K562 (cell line): ENCODE measurements at regions not wholly inside any gene's neighbourhood (a gene's known extent, or its start where the extent isn't known, plus 50 kb on each side); places are given as distances from the start of the nearest gene placed in this dataset.

Experiments
- ATAC-seq: fragments of 200-7000 bp; cut with Tn5 transposase; 3 replicates; pipeline ENCODE4 v1.9.1; 2020; ENCODE audit warnings: moderate library complexity
- BruUV-seq: library from RNA; stranded (reverse); fragments of 400-500 nt; replicated peaks from 2 replicates; lab custom pipeline; 2021; lab: Mats Ljungman, UMichigan
- CTCF ChIA-PET: fragments of 300-600 bp; formaldehyde crosslinking; extraction: SDS; loops from one replicate; lab custom pipeline; 2021; ENCODE audit warnings: low intra/inter-chr PET ratio; lab: Yijun Ruan, JAX
- POLR2A ChIA-PET: fragments of 300-600, 350-650 bp; sonication (Branson Sonifier 250); formaldehyde crosslinking; extraction: SDS; loops from one replicate; lab custom pipeline; 2021; ENCODE audit warnings: antibody characterized with exemption, inconsistent platforms; lab: Yijun Ruan, JAX
- DNase-seq, 4 experiments: peaks; one replicate each; pipeline versions ENCODE4 v3.0.0 to v3.0.0-alpha.2; 2011 to 2018; ENCODE audit warnings: low spot score in 3 of 4, mixed read lengths in 3 of 4; ENCODE audit errors: extremely low read depth in 1 of 4
- FAIRE-seq: peaks from 2 replicates; lab custom pipeline; 2011; peaks lifted over from hg19 to GRCh38; lab: Jason Lieb, UNC
- H2AFZ ChIP-seq: 2 replicates; pipeline ENCODE4 v1.6.0; 2011; ENCODE audit warnings: low read depth, low read length, control low read depth, inconsistent platforms
- H3K27ac ChIP-seq: fragments of 200-600 bp; 3 replicates; pipeline ENCODE4 v1.8.0; 2011; ENCODE audit warnings: low read depth, mild to moderate bottlenecking, control low read depth, inconsistent platforms, low read length, moderate library complexity, mixed read lengths; ENCODE audit errors: extremely low read depth
- H3K27me3 ChIP-seq, 2 experiments: fragments of 300-600 bp in 1 of 2; 2 replicates in 1 of 2; 3 replicates in 1 of 2; pipeline versions ENCODE4 v1.6.0 to v1.8.0; 2011; ENCODE audit warnings: inconsistent platforms in 2 of 2, low read length in 2 of 2, mild to moderate bottlenecking in 1 of 2, mixed read lengths in 1 of 2, moderate library complexity in 1 of 2; ENCODE audit not compliant: control insufficient read depth in 2 of 2, insufficient read depth in 2 of 2
- H3K36me3 ChIP-seq: fragments of 300-600 bp; 3 replicates; pipeline ENCODE4 v1.8.0; 2011; ENCODE audit warnings: mild to moderate bottlenecking, low read length, inconsistent platforms; ENCODE audit not compliant: control insufficient read depth, insufficient read depth
- H3K4me1 ChIP-seq, 2 experiments: fragments of 200-600 bp in 1 of 2; replicated peaks in 1 of 2; 2 replicates in 1 of 2; 3 replicates in 1 of 2; pipeline versions ENCODE4 v1.5.1 to v1.8.0; 2011; ENCODE audit warnings: inconsistent platforms in 2 of 2, low read length in 2 of 2, mild to moderate bottlenecking in 1 of 2, mixed read lengths in 1 of 2, moderate library complexity in 1 of 2; ENCODE audit not compliant: control insufficient read depth in 2 of 2, insufficient read depth in 2 of 2
- H3K4me2 ChIP-seq: 2 replicates; pipeline ENCODE4 v1.6.1; 2011; ENCODE audit warnings: low read length, control low read depth, inconsistent platforms, mixed read lengths; ENCODE audit not compliant: insufficient read depth
- H3K4me3 ChIP-seq: fragments of 200-600 bp; sonication (generic), shearing (Covaris generic); 2 replicates; pipeline ENCODE4 v1.5.1; 2016; ENCODE audit warnings: control low read depth, inconsistent platforms
- H3K79me2 ChIP-seq: fragments of 200-600 bp; 3 replicates; pipeline ENCODE4 v1.8.0; 2011; ENCODE audit warnings: low read length, inconsistent platforms; ENCODE audit not compliant: control insufficient read depth, insufficient read depth
- H3K9ac ChIP-seq, 2 experiments: 2 replicates each; pipeline versions ENCODE4 v1.6.0 to v1.6.1; 2011; ENCODE audit warnings: low read depth in 2 of 2, low read length in 2 of 2, control low read depth in 1 of 2, inconsistent platforms in 1 of 2, mild to moderate bottlenecking in 1 of 2, mixed read lengths in 1 of 2; ENCODE audit not compliant: insufficient read depth in 1 of 2
- H3K9me1 ChIP-seq: one replicate; pipeline ENCODE4 v1.6.0; 2011; ENCODE audit warnings: inconsistent platforms, mild to moderate bottlenecking, low read length, moderate library complexity; ENCODE audit not compliant: control insufficient read depth, insufficient read depth
- H3K9me3 ChIP-seq: replicated peaks from 2 replicates; pipeline ENCODE4 v1.5.1; 2011; ENCODE audit warnings: low read depth, low read length, inconsistent platforms; ENCODE audit not compliant: control insufficient read depth, insufficient read depth
- H4K20me1 ChIP-seq: replicated peaks from 2 replicates; pipeline ENCODE4 v1.6.1; 2011; ENCODE audit warnings: low read length, inconsistent platforms, mixed read lengths; ENCODE audit not compliant: control insufficient read depth, insufficient read depth
- CTCF ChIP-seq, 3 experiments: IDR thresholded peaks in 2 of 3; conservative IDR thresholded peaks in 1 of 3; 2 replicates each; pipeline ENCODE4 v1.5.1; 2011 to 2012; ENCODE audit warnings: low read length in 3 of 3, mild to moderate bottlenecking in 3 of 3, control low read depth in 2 of 3, improper control_type of control experiment in 1 of 3, inconsistent platforms in 1 of 3, low read depth in 1 of 3, mixed read lengths in 1 of 3, moderate library complexity in 1 of 3; ENCODE audit not compliant: insufficient read depth in 2 of 3
- EHMT2 ChIP-seq: fragments of 450-650 bp; IDR thresholded peaks from 2 replicates; pipeline ENCODE4 v1.6.1; 2018; ENCODE audit warnings: antibody characterized with exemption
- KDM5B ChIP-seq: fragments of 200-600 bp; sonication (generic); IDR thresholded peaks from 2 replicates; pipeline ENCODE4 v1.6.1; 2012; ENCODE audit warnings: low read depth, mild to moderate bottlenecking, moderate library complexity, low read length, control low read depth, inconsistent platforms; ENCODE audit not compliant: insufficient replicate concordance
- MTA1 ChIP-seq: fragments of 450-650 bp; IDR thresholded peaks from 2 replicates; pipeline ENCODE4 v1.6.1; 2017; ENCODE audit warnings: borderline replicate concordance
- MYBL2 ChIP-seq, 2 experiments: fragments of 450-650 bp in 1 of 2; sonication (generic) in 1 of 2; formaldehyde crosslinking in 1 of 2; IDR thresholded peaks; 2 replicates each; pipeline versions ENCODE4 v1.6.1 to v1.8.1; 2017 to 2022; ENCODE audit warnings: borderline replicate concordance in 1 of 2, inconsistent platforms in 1 of 2, low read depth in 1 of 2, mild to moderate bottlenecking in 1 of 2, missing genetic modification reagents in 1 of 2, moderate library complexity in 1 of 2
- MYNN ChIP-seq, 2 experiments: sonication (generic); formaldehyde crosslinking in 1 of 2; IDR thresholded peaks; 2 replicates each; pipeline versions ENCODE4 v1.5.0 to v1.6.1; 2016 to 2020; ENCODE audit warnings: antibody characterized with exemption in 1 of 2, missing genetic modification reagents in 1 of 2
- NBN ChIP-seq: fragments of 450-650 bp; IDR thresholded peaks from 2 replicates; pipeline ENCODE4 v1.6.1; 2016; ENCODE audit warnings: low read depth, mild to moderate bottlenecking
- NCOA6 ChIP-seq: fragments of 450-650 bp; IDR thresholded peaks from 2 replicates; pipeline ENCODE4 v1.6.1; 2017; ENCODE audit warnings: mild to moderate bottlenecking
- NR4A1 ChIP-seq, 2 experiments: fragments of 250-450 bp in 1 of 2; fragments of 450-650 bp in 1 of 2; sonication (Bioruptor Pico) in 1 of 2; IDR thresholded peaks; 2 replicates each; pipeline versions ENCODE4 v1.4.0 to v1.6.1; 2016 to 2020; ENCODE audit warnings: mild to moderate bottlenecking in 2 of 2, missing compliant biosample characterization in 1 of 2, missing genetic modification characterization in 1 of 2, moderate library complexity in 1 of 2
- NUFIP1 ChIP-seq: fragments of 450-650 bp; IDR thresholded peaks from 2 replicates; pipeline ENCODE4 v1.6.1; 2018; ENCODE audit not compliant: partially characterized antibody
- POLR3A ChIP-seq: IDR thresholded peaks from 2 replicates; pipeline ENCODE4 v1.6.1; 2011; ENCODE audit warnings: borderline replicate concordance, mild to moderate bottlenecking, moderate library complexity; ENCODE audit not compliant: insufficient read length, insufficient read depth; ENCODE audit errors: extremely low read depth
- SIN3B ChIP-seq: fragments of 450-650 bp; IDR thresholded peaks from 2 replicates; pipeline ENCODE4 v1.6.1; 2017; ENCODE audit warnings: low read depth, mild to moderate bottlenecking, moderate library complexity
- ZNF609 ChIP-seq: sonication (generic); formaldehyde crosslinking; IDR thresholded peaks from 2 replicates; pipeline ENCODE4 v1.8.1; 2023; ENCODE audit warnings: missing genetic modification reagents, mild to moderate bottlenecking, borderline replicate concordance
- in situ Hi-C: fragments of 300-500 bp; cut with MboI; formaldehyde crosslinking; loops from 4 replicates; pipeline ENCODE4 v1.15.0; 2018; ENCODE audit warnings: inconsistent platforms, mixed read lengths
- intact Hi-C: fragments of 100-400 bp; cut with micrococcal nuclease; formaldehyde crosslinking; loops from 2 replicates; pipeline ENCODE4 v1.14.2; 2022

- no peak for TF ChIP-seq ZNF609 (CRISPR knock-in tag)
- no peak for TF ChIP-seq KDM5B
- TF ChIP-seq CTCF (IDR thresholded peaks at IDR 0.05 in 2 of 3, conservative IDR thresholded peaks at IDR 0.05 in 1 of 3; ENCODE audit: insufficient read depth in 2 of 3, low read depth in 1 of 3, low read length in 3 of 3): no peak
- TF ChIP-seq, all 486 proteins: peak for 0
Observed at GRCh38 chr5:98521821-98522220, 251.6 kb upstream of the RGMB start (continued).

- intact Hi-C loops: no loop called here
- no TSS peak for BruUV-seq
- FAIRE-seq: no peak
- Histone ChIP-seq H3K9ac (no peak overlapping the region), H3K4me3 (no peak overlapping the region), H3K4me2 (no peak overlapping the region), H4K20me1 (no peaks in the 10 kb centered on the region), H2AFZ (no peak overlapping the region), H3K79me2 (no peaks in the 10 kb centered on the region), H3K27me3 (no peaks in the 10 kb centered on the region), H3K9me1 (no peaks in the 10 kb centered on the region), H3K4me1 (no peaks in the 10 kb centered on the region), H3K36me3 (no peaks in the 10 kb centered on the region), H3K27ac (no peak overlapping the region), H3K9me3 (no peaks in the 10 kb centered on the region)
- in situ Hi-C loops: no loop called here
- POLR2A ChIA-PET: no interaction called here
- no peak for DNase-seq
- ATAC-seq: no peak
- CTCF ChIA-PET: no interaction called here
- no peak for TF ChIP-seq NBN
- TF ChIP-seq NUFIP1: no peak
- TF ChIP-seq MYBL2 (IDR thresholded peaks at IDR 0.05; ENCODE audit: low read depth): no peak
- TF ChIP-seq MYBL2 (CRISPR knock-in tag; IDR thresholded peaks at IDR 0.05; ENCODE audit: borderline replicate concordance): no peak
- no peak for TF ChIP-seq MTA1
- TF ChIP-seq NCOA6: no peak
- no peak for TF ChIP-seq EHMT2
- no peak for TF ChIP-seq NR4A1 (CRISPR knock-in tag; IDR thresholded peaks at IDR 0.05)
- no peak for TF ChIP-seq NR4A1 (tag; IDR thresholded peaks at IDR 0.05)
- TF ChIP-seq MYNN (IDR thresholded peaks at IDR 0.05): no peak
- no peak for TF ChIP-seq MYNN (CRISPR knock-in tag; IDR thresholded peaks at IDR 0.05)
- no peak for TF ChIP-seq POLR3A
- TF ChIP-seq SIN3B: no peak
Observed at GRCh38 chr5:98524773-98525172, 248.7 kb upstream of the RGMB start.
